DMS153 (cell line): ENCODE measurements at regions not wholly inside any gene's neighbourhood (a gene's known extent, or its start where the extent isn't known, plus 50 kb on each side); places are given as distances from the start of the nearest gene placed in this dataset.
"Not testable (repeated sequence)": the region's sequence is repeated elsewhere in the genome, so short reads cannot be mapped to it uniquely, and the experiment has no call there.

Experiments
- DNase-seq: peaks from one replicate; lab custom pipeline; 2025; lab: John Stamatoyannopoulos, UW

DNA sequence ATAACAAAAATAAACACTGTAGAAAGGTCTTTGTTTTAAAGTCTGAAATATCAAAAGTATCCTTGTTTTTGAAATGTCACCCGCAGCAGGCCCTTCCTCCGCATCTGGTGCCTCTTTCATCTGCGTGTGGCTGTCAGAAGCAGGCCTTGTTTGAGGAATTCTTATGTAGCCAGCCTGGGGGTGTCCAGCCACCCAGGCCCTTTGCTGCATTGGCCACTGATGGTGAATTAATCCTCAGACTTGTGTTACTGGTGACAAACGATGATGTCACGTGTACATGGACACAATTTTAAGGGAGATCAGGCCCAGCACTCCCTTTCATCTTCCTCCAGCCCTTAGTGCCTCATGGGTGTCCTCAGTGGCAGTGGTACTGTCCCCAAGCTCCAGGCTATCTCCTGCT is 208.0 kb upstream of the GALNT2 start:
- DNase-seq, result no peak

DNA sequence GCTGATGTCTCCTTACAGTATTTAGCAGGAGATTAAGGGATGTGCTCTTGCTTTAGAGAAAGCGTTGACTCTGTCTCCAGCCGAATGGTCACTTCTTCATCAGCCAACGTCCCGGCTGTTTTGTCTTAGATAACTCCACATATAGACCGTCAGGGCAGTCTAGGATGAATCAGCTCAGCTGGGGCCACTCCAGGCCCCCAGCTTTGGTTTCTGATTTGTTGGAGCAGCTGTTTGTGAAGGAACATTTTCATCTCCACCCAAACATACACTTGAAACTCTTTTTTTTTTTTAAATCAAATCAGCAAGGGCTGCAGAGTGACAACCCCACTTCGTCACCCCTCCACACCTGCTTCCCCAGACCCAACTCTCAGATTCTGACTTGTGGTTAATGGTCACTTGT is 206.1 kb upstream of the GALNT2 start:
- DNase-seq, result no peak

DNA sequence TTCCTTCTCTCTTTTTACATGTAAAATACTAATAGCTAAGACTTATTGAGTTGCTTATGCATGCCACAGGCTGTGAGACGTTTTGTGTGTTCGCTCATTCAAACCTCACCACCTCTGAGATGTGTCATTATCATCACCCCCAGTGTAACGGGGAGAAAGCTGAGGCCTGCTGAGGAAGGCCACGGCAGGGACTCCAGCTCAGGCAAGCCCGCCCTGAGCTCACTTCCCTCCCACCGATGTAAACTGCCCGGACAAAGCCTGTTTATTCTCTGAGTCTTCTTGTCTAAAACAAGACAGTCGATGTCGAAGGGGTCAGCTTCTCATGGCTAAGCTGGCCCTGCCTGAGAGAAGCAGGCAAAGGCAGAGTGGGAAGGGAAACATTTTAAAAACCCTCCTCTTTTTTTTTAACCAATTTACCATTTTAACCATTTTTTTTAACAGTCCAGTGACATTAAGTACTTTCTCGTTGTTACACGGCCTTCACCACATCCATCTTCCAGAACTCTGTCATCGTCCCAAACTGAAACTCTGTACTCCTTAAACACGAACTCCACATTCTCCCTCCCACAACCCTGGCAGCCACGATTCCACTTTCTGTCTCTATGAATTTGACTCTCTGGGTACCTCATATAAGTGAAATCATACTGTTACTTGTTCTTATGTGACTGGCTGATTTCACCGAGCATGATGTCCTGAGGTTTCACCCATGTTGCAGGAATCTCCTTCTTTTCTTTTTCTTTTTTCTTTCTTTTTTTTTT is 204.8 kb upstream of the GALNT2 start:
- DNase-seq, result no peak

DNA sequence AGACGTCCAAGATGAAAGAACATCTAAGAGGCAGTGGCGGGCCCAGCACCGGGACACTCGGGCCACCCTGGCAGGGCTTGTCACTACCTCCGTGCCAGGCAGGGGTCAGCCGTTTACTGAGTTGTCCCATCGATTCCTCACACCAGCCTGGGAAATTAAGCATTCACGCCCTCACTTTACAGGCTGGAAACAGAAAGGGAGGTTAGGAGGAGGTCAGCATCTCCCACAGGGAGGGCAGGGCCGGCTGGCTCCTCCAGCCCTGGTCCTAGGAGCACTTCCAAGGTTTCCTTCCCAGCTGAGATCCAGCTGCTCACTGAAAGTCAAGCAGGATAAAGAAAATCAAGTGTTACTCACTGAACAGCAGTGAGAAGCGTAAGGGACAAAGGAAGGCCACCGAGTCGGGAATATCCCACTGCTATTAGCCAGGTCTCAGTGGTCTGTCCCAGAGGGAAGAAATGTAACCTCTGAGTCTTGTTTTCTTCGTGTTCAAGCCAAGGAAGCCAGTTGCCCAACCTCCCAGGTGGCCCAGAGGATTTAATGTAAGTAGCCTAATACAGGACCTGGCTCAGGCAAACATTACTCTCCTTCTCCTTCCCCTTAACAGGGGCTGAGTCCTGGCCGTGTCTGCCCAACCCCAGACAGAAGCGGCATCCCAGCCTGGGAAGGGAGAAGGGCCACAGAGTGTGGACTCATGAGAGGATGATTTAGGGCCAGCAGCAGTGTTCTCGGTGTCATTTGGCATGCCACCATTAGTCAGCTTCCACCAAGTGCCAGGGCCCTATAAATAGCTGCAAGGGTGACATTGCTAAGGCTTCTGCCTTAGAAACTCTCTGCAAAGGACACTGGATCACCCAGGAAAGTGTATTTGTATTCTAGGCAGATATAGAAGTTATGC is 203.1 kb upstream of the GALNT2 start:
- no peak for DNase-seq

DNA sequence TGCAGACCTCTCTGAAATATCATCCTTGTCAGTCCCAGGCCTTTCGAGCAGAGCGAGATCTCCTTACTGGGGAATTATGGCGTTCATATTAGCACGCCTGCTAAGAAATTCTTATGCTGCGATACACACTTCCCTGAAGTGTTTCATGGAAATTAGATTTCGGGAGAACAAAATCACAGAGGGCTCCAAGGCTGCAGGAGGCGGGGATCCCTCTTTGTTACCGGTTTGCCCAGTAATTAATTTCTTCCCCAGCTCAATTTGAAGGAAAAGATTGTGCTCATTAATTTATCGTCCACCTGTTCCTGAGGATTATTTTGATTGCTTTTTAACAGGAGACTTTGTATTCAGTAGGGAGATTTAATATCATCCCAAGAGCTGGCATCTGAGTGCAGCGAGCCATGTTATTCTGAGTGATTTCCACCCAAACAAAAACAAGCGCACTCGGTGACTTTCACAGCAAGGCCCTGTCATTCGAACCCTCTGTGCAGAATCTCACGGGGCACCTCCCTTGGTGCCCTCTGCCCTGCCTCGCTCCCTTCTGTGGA is 202.3 kb upstream of the GALNT2 start:
- no peak for DNase-seq

DNA sequence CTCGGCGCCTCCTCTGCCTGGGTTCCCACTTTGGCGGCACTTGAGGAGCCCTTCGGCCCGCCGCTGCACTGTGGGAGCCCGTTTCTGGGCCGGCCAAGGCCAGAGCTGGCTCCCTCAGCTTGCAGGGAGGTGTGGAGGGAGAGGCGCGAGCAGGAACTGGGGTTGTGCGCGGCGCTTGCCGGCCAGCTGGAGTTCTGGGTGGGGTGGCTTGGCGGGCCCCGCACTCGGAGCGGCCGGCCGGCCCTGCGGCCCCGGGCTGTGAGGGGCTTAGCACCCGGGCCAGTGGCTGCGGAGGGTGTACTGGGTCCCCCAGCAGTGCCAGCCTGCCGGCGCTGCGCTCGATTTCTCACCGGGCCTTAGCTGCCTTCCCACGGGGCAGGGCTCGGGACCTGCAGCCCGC is 201.7 kb upstream of the GALNT2 start:
- DNase-seq, result not testable (repeated sequence)

DNA sequence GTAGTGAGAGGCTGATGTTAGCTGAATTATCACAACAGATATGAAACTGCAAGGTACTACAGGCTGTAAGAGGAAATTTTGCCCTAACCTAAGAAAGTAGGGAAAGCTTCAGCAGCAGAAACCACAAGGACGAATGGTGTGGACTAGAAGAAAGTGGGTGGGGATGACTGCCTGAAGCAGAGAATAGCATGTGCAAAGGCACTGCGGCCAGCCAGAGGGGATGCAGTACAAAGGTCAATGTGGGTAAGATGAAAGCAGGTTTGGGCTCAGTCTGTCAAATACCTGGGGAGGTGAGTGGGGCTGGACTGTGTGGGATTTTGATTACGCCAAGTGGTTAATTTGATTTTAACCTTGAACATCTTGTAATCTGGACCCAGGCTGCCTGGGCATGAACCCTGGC is 199.3 kb upstream of the GALNT2 start:
- no peak for DNase-seq

DNA sequence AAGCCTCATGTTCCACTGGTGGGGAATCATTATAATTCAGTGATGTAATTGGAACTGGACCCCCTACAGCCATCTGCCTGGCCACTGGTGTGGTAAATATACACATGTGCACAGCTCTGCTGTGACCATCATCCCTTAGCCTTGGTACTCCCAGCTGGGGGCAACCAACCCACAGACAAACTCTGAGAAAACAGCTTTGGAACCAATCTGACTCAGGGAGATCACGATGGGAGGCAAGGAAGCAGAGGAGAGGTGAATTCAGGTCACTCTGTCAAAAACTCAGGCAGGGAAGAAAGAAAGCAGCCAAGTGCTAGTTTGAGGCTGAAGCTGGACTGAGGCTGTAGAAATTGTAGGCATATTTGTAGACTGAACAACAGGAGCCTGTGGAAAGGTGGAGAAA is 197.8 kb upstream of the GALNT2 start:
- DNase-seq, result no peak

DNA sequence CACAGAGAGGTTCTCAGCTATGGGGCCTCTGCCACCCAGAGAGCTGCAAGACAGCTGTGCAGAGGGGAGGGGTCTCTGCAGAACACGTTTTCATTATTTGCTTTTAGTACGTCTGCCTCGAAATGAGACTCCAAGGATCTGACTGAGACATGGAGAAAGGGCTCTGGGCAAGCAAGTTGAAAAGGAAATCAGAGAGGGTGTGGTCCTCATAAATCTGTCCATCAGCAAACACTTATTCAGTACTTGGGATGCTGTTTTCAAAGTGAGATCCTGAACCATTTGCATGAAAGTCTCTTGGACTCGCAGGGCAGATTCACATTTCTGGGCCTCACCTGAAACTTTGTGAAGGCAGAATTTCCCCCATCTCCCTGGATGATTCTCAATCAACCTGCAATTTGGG is 197.4 kb upstream of the GALNT2 start:
- DNase-seq, result no peak

DNA sequence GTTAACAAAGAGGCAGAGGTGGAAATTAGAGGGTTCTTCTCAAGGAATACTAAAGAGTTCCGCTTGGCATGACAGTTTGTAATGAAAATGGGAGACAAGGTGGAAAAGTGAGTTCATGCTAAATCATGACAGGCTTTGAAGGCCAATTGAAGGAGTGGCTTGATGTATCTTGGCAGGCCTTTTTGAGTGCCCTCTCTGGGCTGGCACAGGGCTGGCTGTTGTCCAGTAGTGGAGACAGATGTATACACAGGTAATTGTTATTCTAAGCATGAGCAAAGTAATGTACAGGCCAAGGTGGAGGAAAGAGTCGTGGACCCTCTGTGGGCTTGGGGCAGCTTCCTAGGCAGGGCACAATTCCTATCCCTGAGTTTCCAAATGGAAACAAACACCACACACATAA is 196.7 kb upstream of the GALNT2 start:
- DNase-seq, result peak; percentile 31

DNA sequence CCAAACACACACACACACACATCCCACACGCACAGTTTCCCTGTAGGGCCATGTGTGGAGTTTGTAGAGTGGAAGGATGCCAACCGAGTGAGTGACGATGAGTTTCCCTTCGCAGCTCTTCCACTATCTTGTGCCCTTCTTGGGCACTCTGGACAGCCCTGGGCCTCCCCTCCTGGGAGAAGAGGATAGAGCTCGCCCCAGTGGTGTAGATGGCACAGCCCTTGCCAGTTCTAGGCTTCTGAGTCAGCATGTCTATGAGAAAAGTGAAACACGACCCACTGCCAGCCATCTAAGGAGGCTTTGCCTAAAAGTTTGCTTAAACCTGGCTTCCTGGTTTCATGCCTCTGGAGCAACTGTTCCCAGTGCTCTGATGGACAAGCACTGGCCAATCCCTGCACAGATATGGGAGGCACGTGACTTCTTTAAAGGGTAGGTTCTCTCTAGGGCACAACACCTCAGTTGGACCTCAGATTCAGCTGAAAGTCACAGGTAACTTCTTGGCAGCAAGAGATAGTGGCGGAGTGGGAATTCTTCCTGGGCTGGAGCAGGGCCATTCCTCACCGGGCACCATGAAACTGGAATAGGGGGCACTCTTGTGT is 195.9 kb upstream of the GALNT2 start:
- DNase-seq, result no peak

DNA sequence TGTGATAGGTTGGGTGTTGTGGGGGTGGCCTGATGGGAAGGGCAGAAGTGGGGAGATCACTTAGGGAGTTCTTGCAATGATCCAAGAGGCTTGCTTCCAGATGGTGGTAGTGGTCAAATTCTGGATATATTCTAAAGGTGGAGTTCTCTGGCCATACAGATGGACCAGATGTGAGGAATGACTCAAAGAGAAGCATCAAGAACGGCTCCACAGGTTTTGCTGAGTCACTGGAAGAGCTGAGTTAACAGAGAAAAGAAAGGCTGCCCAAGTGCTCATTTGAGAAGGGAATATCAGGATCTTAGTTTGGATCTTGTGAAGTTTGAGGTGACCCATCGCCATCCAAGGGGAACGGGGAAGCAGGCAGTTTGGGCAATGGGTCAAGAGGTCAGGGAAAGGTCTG is 192.9 kb upstream of the GALNT2 start:
- DNase-seq, result no peak

DNA sequence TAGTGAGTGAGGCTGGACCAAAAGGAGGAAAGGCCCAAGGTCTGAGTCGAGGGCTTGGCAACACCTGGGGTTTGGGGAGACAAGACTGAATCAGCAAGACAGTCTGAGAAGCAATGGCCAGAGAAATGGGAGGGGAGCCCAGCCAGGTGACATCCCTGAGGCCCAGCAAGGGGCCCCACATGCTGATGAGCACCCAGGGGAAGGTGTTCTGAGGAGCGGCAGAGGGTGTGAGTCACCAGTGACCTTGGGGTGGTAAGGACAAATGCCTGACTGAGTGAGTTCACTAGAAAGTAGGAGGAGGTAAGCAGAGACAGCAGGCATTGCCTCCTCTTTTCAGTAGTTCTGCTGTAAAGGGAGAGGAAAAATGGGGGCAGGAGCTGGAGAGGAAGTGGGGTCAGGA is 192.4 kb upstream of the GALNT2 start:
- DNase-seq, result no peak

DNA sequence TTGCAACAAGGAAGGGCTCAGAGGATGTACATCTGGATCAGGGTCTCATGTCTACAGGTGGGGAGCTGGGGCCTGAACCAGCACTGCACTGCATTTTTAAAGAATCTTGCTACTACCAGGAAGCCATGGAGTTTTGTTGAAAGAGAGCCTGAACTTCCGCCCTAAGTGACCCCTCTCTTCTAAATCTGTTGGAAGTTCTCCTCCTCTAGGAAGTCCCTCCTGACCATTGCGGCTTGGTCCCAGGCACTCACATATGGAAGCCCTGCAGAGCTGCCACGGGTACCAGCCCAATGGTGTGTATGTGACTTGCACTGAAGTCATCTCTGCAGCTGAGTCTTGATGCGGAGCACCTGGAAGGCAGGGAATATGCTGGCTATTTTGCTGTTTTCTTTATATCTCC is 192.0 kb upstream of the GALNT2 start:
- DNase-seq, result no peak

DNA sequence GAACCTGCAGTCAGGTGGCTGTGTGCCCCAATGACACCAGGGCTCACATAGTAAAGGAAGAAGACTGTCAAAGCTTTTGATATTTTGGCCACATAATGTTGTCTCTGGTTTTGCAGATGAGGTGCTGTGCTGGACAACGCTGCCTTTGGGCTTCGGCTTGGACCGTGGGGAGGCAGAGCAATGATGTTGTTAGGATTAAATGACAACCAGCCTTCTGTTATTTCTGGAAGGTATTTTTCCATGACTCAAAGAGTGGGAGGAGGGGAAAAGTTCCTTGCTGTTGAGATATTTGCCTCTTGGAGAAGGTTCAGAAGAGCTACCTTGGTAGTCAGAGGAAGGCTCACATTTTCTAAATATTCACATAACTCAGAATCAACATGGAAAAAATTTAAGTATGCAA is 187.3 kb upstream of the GALNT2 start:
- no peak for DNase-seq

DNA sequence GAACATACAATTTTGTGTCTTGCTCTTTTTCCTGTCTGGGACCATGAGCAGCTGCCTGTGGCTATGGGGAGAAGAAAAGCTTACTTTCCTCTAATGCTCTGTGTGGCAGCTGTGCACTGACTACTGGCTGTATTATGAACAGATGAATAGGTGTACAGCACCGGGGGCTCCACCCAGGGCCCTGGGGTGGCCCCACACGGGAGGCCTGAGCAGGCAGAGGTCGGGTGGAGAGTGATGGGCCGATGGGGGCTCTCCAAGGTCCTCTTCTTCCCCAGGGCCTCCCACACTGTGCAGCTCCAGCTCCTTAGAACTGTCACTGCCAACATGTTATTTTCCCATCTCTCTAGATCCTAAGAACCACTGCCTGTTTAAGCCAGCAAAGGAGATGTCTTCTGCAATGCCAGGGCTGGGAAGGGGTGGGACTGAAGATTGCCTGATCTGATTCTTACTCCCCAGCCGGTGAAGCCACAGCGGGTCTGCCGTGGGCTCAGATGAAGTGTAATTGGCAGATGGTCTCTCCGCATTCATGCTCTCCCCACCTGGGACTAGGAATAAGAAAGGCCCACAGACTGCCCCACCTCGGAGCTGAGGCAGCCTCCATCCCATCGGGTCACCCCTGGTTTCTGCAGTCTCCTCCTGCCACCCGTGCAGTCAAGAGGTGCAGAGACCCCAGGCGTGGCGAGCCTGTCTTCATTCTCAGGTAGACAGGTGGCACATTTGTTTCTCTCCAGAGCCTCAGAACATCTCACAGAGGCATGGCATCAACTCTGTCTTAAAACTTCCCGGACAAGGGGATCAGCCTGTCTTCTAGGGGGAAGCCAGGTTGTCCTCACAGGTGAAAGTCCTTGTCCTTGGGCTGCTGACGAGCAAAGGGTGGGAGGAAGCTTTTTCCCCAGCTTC is 186.5 kb upstream of the GALNT2 start:
- DNase-seq, result no peak

DNA sequence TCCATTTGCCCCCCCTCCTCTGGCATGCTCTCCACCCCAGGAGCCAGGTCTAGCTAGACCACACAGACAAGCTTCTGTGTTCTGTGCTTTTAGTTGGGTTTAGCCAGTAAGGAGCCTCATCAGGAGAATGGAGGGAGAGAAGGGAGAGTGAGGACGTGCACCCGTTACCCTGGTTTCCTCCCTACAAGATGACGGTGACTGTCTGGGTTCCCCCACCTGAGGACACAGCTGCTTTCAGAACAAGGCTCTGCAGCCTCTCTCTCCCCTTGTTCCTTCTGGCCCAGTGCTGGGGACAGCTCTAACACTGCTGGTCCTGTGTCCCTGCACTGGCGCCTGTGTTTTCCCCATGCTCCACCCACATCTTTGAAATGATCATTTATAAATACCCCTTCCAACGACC is 184.4 kb upstream of the GALNT2 start:
- no peak for DNase-seq

DNA sequence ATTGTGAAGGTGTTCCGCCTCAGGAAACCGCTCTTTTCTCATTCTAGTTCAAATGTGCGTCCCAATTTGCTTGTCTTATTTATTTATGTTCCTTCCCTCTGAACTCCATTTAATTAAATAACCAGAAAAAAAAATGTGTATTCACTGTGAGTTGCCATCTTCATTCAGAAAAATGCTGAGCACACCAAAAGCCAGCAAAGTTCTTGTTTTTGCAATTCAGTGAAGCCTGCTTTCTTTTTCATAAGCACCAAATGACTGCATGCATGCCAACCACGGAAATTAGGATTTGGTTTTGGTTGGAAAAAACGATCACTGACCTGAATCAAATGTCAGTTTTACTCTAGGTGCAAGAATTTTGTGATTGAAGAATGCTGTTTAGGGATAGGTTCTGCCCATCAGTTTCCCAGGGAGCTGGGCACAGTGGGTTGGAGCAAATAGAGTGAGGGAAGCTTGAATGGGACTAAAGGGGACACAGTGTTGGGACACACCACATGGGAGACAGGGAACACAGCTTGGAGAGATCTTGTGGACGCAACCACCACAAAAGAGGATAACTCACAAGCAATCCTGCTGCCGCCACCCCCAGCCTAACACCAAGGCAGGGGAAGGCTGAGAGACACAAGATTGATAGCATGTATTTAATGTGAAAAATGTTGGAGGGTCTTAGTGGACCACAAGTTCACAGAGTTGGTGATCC is 183.4 kb upstream of the GALNT2 start:
- DNase-seq, result no peak

DNA sequence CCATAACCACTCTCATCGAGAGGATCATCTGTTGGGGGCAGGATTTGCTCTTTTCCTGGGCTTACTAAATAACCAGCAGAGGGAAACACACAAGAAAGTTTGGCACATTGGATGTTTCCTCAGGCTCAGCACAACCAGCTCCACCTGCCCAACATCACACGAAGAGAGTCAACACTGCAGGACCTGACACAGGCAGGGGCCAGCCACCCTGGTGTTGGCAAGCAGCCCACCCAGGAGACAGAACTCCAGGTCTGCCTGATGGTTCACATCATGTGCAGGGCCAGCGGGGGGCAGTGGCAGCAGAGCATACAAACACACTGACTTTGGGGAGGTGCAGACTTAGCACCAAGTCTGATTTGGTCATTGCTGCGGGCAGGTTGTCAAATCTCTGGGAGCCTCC is 182.3 kb upstream of the GALNT2 start:
- no peak for DNase-seq

DNA sequence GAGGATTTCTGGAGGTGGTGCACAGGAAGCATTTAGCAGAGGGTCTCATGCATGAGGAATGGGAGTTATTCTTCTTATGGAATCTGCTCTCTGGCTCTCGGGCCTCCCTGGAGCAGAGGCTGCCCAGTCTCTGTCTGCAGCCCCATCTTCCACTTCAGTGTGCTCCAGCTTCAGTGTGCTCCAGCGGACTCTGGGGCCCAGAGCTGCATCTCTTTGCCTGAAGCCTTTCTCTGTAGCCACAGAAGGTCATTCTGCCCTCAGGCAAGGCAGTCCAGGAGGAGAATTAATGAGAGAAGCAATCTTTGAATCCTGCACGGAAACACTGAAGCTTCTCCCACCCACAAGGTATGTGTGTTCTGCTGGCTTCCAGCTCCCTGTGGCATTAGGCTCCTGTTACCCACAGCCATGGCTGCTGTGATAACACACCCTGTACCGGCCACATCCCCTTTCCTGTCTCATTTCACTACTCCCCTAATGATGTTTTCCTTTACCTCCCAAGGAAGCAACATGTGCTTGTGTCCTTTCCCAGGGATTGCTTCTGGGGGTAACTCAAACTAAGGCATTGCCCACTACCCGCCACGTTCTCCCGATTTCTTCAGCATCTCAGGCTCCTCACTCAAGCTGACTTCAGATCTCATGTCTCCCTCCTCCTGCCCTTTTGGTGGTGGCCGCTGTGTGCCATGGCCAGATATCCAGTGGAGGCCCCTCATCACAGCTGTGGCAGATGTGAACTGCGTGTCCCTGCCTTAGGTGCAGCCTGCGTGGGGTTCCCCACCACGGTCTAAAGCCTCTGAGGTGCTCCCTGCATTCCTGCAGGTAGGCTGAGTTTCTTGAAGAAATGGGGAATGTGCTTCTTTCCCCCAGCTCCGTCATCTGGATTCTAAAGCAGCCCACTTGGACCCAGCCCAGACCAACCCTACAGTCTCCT is 181.2 kb upstream of the GALNT2 start:
- no peak for DNase-seq
